ENCODE measurements at regions not wholly inside any gene's neighbourhood (a gene's known extent, or its start where the extent isn't known, plus 50 kb on each side); places are given as distances from the start of the nearest gene placed in this dataset.

- H3K9me3 Mint-ChIP-seq: peaks cover 13% of the 10 kb centered on the region
- no peak overlapping the region for H3K4me3 Mint-ChIP-seq
- DNase-seq: no peak
- no peaks in the 10 kb centered on the region for H3K36me3 Mint-ChIP-seq
- no peaks in the 10 kb centered on the region for H3K4me1 Mint-ChIP-seq (ENCODE audit: low read depth)
- ChIA-PET POLR2A (no interaction called here), CTCF (no interaction called here)
- no peak overlapping the region for H3K27ac Mint-ChIP-seq
- intact Hi-C loops (cut with micrococcal nuclease): no loop called here
- H3K27me3 Mint-ChIP-seq: no peaks in the 10 kb centered on the region
Measured at GRCh38 chr18:78238404-78239089, 741.1 kb upstream of the SALL3 start.

- Mint-ChIP-seq H3K36me3 (no peaks in the 10 kb centered on the region), H3K27ac (no peak overlapping the region), H3K9me3 (peaks cover 13% of the 10 kb centered on the region), H3K4me3 (no peak overlapping the region), H3K4me1 (ENCODE audit: low read depth) (no peaks in the 10 kb centered on the region), H3K27me3 (no peaks in the 10 kb centered on the region)
- ChIA-PET POLR2A (no interaction called here), CTCF (no interaction called here)
- intact Hi-C loops (cut with micrococcal nuclease): no loop called here
- DNase-seq: no peak
Measured at GRCh38 chr18:78239090-78239457, 740.5 kb upstream of the SALL3 start.

GRCh38 chr18:78240101-78240500 is 739.5 kb upstream of the SALL3 start:
- intact Hi-C loops (cut with micrococcal nuclease): no loop called here
- H3K4me3 Mint-ChIP-seq: no peak overlapping the region
- no peaks in the 10 kb centered on the region for H3K4me1 Mint-ChIP-seq (ENCODE audit: low read depth)
- no peaks in the 10 kb centered on the region for H3K27me3 Mint-ChIP-seq
- ChIA-PET POLR2A (no interaction called here), CTCF (no interaction called here)
- peaks cover 13% of the 10 kb centered on the region for H3K9me3 Mint-ChIP-seq
- no peak overlapping the region for H3K27ac Mint-ChIP-seq
- H3K36me3 Mint-ChIP-seq: no peaks in the 10 kb centered on the region
- DNase-seq: no peak

GRCh38 chr18:78240627-78241252 is 738.9 kb upstream of the SALL3 start:
- intact Hi-C loops (cut with micrococcal nuclease): no loop called here
- H3K27me3 Mint-ChIP-seq: no peaks in the 10 kb centered on the region
- no peak overlapping the region for H3K4me3 Mint-ChIP-seq
- ChIA-PET POLR2A (no interaction called here), CTCF (no interaction called here)
- no peak for DNase-seq
- no peak overlapping the region for H3K27ac Mint-ChIP-seq
- H3K36me3 Mint-ChIP-seq: no peaks in the 10 kb centered on the region
- H3K4me1 Mint-ChIP-seq (ENCODE audit: low read depth): no peaks in the 10 kb centered on the region
- H3K9me3 Mint-ChIP-seq: peaks cover 13% of the 10 kb centered on the region

- Mint-ChIP-seq H3K27me3 (no peaks in the 10 kb centered on the region), H3K27ac (no peak overlapping the region), H3K36me3 (no peaks in the 10 kb centered on the region), H3K4me1 (ENCODE audit: low read depth) (no peaks in the 10 kb centered on the region), H3K9me3 (peaks cover 13% of the 10 kb centered on the region), H3K4me3 (no peak overlapping the region)
- intact Hi-C loops (cut with micrococcal nuclease): no loop called here
- ChIA-PET POLR2A (no interaction called here), CTCF (no interaction called here)
- DNase-seq: no peak
Measured at GRCh38 chr18:78241535-78242253, 737.9 kb upstream of the SALL3 start.

GRCh38 chr18:78242254-78242643 is 737.4 kb upstream of the SALL3 start:
- Mint-ChIP-seq H3K36me3 (no peaks in the 10 kb centered on the region), H3K27ac (no peak overlapping the region), H3K27me3 (no peaks in the 10 kb centered on the region), H3K9me3 (peaks cover 13% of the 10 kb centered on the region), H3K4me1 (ENCODE audit: low read depth) (no peaks in the 10 kb centered on the region), H3K4me3 (no peak overlapping the region)
- DNase-seq: no peak
- CTCF ChIA-PET: no interaction called here
- POLR2A ChIA-PET: no interaction called here
- intact Hi-C loops (cut with micrococcal nuclease): no loop called here

GRCh38 chr18:78242806-78243205 is 736.8 kb upstream of the SALL3 start:
- ChIA-PET POLR2A (no interaction called here), CTCF (no interaction called here)
- Mint-ChIP-seq H3K4me1 (ENCODE audit: low read depth) (no peaks in the 10 kb centered on the region), H3K27ac (no peak overlapping the region), H3K36me3 (no peaks in the 10 kb centered on the region), H3K9me3 (peaks cover 13% of the 10 kb centered on the region), H3K4me3 (no peak overlapping the region), H3K27me3 (no peaks in the 10 kb centered on the region)
- intact Hi-C loops (cut with micrococcal nuclease): no loop called here
- DNase-seq: no peak

GRCh38 chr18:78244779-78245178 is 734.8 kb upstream of the SALL3 start:
- peaks cover 2% of the 10 kb centered on the region for H3K9me3 Mint-ChIP-seq
- intact Hi-C loops (cut with micrococcal nuclease): no loop called here
- ChIA-PET CTCF (no interaction called here), POLR2A (no interaction called here)
- H3K27ac Mint-ChIP-seq: no peak overlapping the region
- DNase-seq: no peak
- no peaks in the 10 kb centered on the region for H3K36me3 Mint-ChIP-seq
- H3K4me3 Mint-ChIP-seq: no peak overlapping the region
- H3K4me1 Mint-ChIP-seq (ENCODE audit: low read depth): no peaks in the 10 kb centered on the region
- H3K27me3 Mint-ChIP-seq: no peaks in the 10 kb centered on the region

- CTCF ChIA-PET: no interaction called here
- H3K36me3 Mint-ChIP-seq: no peaks in the 10 kb centered on the region
- H3K9me3 Mint-ChIP-seq: no peaks in the 10 kb centered on the region
- H3K27ac Mint-ChIP-seq: no peak overlapping the region
- intact Hi-C loops (cut with micrococcal nuclease): no loop called here
- POLR2A ChIA-PET: no interaction called here
- H3K27me3 Mint-ChIP-seq: no peaks in the 10 kb centered on the region
- no peaks in the 10 kb centered on the region for H3K4me1 Mint-ChIP-seq (ENCODE audit: low read depth)
- H3K4me3 Mint-ChIP-seq: no peak overlapping the region
- DNase-seq: no peak
Measured at GRCh38 chr18:78245451-78245850, 734.2 kb upstream of the SALL3 start.

GRCh38 chr18:78246050-78246449 is 733.6 kb upstream of the SALL3 start:
- Mint-ChIP-seq H3K27ac (no peak overlapping the region), H3K4me3 (no peak overlapping the region), H3K9me3 (no peaks in the 10 kb centered on the region), H3K27me3 (no peaks in the 10 kb centered on the region), H3K4me1 (ENCODE audit: low read depth) (no peaks in the 10 kb centered on the region), H3K36me3 (no peaks in the 10 kb centered on the region)
- no peak for DNase-seq
- CTCF ChIA-PET: no interaction called here
- POLR2A ChIA-PET: no interaction called here
- intact Hi-C loops (cut with micrococcal nuclease): no loop called here

GRCh38 chr18:78246588-78246987 is 733.0 kb upstream of the SALL3 start:
- intact Hi-C loops (cut with micrococcal nuclease): no loop called here
- no peaks in the 10 kb centered on the region for H3K4me1 Mint-ChIP-seq (ENCODE audit: low read depth)
- no peak overlapping the region for H3K4me3 Mint-ChIP-seq
- no peaks in the 10 kb centered on the region for H3K36me3 Mint-ChIP-seq
- no peaks in the 10 kb centered on the region for H3K27me3 Mint-ChIP-seq
- no peak overlapping the region for H3K27ac Mint-ChIP-seq
- no peak for DNase-seq
- no peaks in the 10 kb centered on the region for H3K9me3 Mint-ChIP-seq
- CTCF ChIA-PET: no interaction called here
- POLR2A ChIA-PET: no interaction called here

GRCh38 chr18:78247615-78248289 is 731.9 kb upstream of the SALL3 start:
- no peak overlapping the region for H3K4me3 Mint-ChIP-seq
- H3K27me3 Mint-ChIP-seq: no peaks in the 10 kb centered on the region
- no peaks in the 10 kb centered on the region for H3K4me1 Mint-ChIP-seq (ENCODE audit: low read depth)
- CTCF ChIA-PET: no interaction called here
- POLR2A ChIA-PET: no interaction called here
- H3K36me3 Mint-ChIP-seq: no peaks in the 10 kb centered on the region
- intact Hi-C loops (cut with micrococcal nuclease): no loop called here
- no peak overlapping the region for H3K27ac Mint-ChIP-seq
- DNase-seq: no peak
- H3K9me3 Mint-ChIP-seq: no peaks in the 10 kb centered on the region

- no peak overlapping the region for H3K4me3 Mint-ChIP-seq
- intact Hi-C loops (cut with micrococcal nuclease): no loop called here
- no peak for DNase-seq
- POLR2A ChIA-PET: no interaction called here
- no peaks in the 10 kb centered on the region for H3K4me1 Mint-ChIP-seq (ENCODE audit: low read depth)
- no peak overlapping the region for H3K27ac Mint-ChIP-seq
- H3K36me3 Mint-ChIP-seq: no peaks in the 10 kb centered on the region
- H3K27me3 Mint-ChIP-seq: no peaks in the 10 kb centered on the region
- H3K9me3 Mint-ChIP-seq: no peaks in the 10 kb centered on the region
- CTCF ChIA-PET: no interaction called here
Measured at GRCh38 chr18:78255013-78255412, 724.6 kb upstream of the SALL3 start.
